Colonic mucosa (tissue), 4 donors: ENCODE measurements at regions not wholly inside any gene's neighbourhood (a gene's known extent, or its start where the extent isn't known, plus 50 kb on each side); places are given as distances from the start of the nearest gene placed in this dataset.

ENCODE experiments used
- DNase-seq: peaks from one replicate; pipeline ENCODE4 v3.0.0-alpha.2; 2020
- H3K27ac ChIP-seq: fragments of 200-600 bp; one replicate; pipeline ENCODE4 v1.8.0; 2021
- H3K27me3 ChIP-seq: fragments of 200-600 bp; one replicate; pipeline ENCODE4 v1.8.0; 2021
- H3K36me3 ChIP-seq: fragments of 200-600 bp; one replicate; pipeline ENCODE4 v1.8.0; 2021
- H3K4me1 ChIP-seq: fragments of 200-600 bp; one replicate; pipeline ENCODE4 v1.8.0; 2021; ENCODE audit warnings: mild to moderate bottlenecking
- H3K4me3 ChIP-seq: fragments of 200-600 bp; one replicate; pipeline ENCODE4 v1.8.0; 2021
- H3K9ac ChIP-seq, 2 donors: one replicate each; pipeline ENCODE4 v1.7.0; 2013; ENCODE audit warnings: control low read depth in 2 of 2, low read depth in 2 of 2, low read length in 2 of 2
- H3K9me3 ChIP-seq: fragments of 200-600 bp; one replicate; pipeline ENCODE4 v1.8.0; 2021
- CTCF ChIP-seq: fragments of 200-600 bp; IDR thresholded peaks from one replicate; pipeline ENCODE4 v1.8.0; 2022; ENCODE audit warnings: antibody characterized with exemption, mild to moderate bottlenecking
- intact Hi-C: fragments of 100-400 bp; cut with DNase I; formaldehyde crosslinking; loops from one replicate; pipeline ENCODE4 v1.14.1; 2022
- donor health status: healthy.
- donor health status: DM: no; HTN: no; CAD: no.
- donor health status: DM: no; HTN: no; CAD: no.

GRCh38 chr1:38197312-38198061 is 150.9 kb upstream of the POU3F1 start:
- Histone ChIP-seq H3K27ac (no peak overlapping the region), H3K9ac (no peak overlapping the region), H3K4me3 (no peak overlapping the region), H3K9me3 (no peaks in the 10 kb centered on the region), H3K4me1 (no peaks in the 10 kb centered on the region), H3K27me3 (no peaks in the 10 kb centered on the region), H3K36me3 (no peaks in the 10 kb centered on the region)
- intact Hi-C loops, result no loop called here
- no peak for TF ChIP-seq CTCF
- no peak for DNase-seq

DNA sequence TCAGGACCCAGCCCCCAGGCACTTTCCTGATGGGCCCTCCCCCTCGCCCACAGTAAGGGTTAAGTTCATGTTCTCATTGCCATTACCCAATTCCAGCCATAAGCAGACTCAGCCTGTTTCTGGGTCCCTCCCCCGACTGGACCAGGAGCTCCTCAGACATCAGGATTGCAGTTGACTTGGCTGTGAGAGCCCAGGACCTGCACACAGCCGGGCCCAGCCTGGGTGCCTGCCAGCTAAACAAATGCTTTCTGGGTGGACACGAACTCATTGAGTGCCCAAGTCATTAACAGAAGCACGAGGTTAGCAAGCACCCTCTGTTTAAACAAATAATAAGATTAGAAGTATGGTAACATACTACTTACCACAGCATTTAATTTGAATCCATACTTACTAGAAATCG is 147.9 kb upstream of the POU3F1 start:
- H3K9ac ChIP-seq, result no peak overlapping the region
- no peak for TF ChIP-seq CTCF
- DNase-seq, result no peak
- no peak overlapping the region for H3K4me3 ChIP-seq
- peaks cover 6% of the 10 kb centered on the region for H3K27me3 ChIP-seq
- H3K9me3 ChIP-seq, result no peaks in the 10 kb centered on the region
- intact Hi-C loops, result no loop called here
- H3K4me1 ChIP-seq, result no peaks in the 10 kb centered on the region
- no peaks in the 10 kb centered on the region for H3K36me3 ChIP-seq
- H3K27ac ChIP-seq, result no peak overlapping the region

DNA sequence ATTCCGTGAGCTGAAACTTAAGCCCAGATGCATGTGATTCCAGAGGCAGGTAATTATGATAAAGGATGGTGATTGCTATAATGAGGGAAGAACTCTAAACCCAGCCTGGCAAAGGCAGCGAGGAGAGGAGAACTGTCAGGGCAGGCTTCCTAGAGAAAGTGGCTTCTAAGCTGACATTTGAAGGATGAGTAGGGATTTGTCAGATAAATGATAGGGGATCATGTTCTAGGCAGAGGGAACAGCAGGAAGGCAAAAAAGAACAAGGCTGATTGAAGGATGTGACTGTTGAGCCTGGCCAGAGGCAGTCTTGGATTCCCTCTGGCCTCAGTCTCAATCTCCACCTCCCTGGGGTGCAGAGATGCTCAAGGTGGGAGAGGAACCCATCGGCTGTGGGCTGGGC is 146.4 kb upstream of the POU3F1 start:
- H3K27me3 ChIP-seq, result peaks cover 6% of the 10 kb centered on the region
- H3K36me3 ChIP-seq, result no peaks in the 10 kb centered on the region
- no peak for TF ChIP-seq CTCF
- no peaks in the 10 kb centered on the region for H3K9me3 ChIP-seq
- intact Hi-C loops, result no loop called here
- H3K9ac ChIP-seq, result no peak overlapping the region
- no peak overlapping the region for H3K4me3 ChIP-seq
- DNase-seq, result no peak
- H3K27ac ChIP-seq, result no peak overlapping the region
- no peaks in the 10 kb centered on the region for H3K4me1 ChIP-seq

DNA sequence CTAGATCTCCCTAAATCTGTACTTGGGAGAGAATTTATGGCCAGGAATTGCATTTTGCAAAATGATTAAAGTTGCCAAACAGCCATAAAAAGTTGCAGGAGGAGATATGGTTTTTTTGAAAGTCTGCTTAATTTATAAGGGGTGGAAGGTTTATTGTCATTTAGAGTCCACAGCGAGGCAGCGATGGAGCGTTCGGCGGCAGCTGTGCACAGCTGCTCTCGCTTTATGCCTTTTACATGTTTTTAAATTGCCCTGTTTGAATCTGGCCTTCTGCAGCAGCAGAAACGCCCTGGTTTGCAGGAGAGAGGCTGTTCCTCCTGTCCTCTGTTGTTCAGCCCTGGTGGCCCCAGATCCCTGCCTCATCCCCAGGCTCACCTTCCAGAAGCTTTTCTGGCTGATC is 144.9 kb upstream of the POU3F1 start:
- Histone ChIP-seq H3K9me3 (no peaks in the 10 kb centered on the region), H3K27me3 (peaks cover 6% of the 10 kb centered on the region), H3K36me3 (no peaks in the 10 kb centered on the region), H3K4me1 (no peaks in the 10 kb centered on the region), H3K4me3 (no peak overlapping the region), H3K9ac (no peak overlapping the region), H3K27ac (no peak overlapping the region)
- TF ChIP-seq CTCF, result no peak
- intact Hi-C loops, result no loop called here
- DNase-seq, result peak; percentile 21

DNA sequence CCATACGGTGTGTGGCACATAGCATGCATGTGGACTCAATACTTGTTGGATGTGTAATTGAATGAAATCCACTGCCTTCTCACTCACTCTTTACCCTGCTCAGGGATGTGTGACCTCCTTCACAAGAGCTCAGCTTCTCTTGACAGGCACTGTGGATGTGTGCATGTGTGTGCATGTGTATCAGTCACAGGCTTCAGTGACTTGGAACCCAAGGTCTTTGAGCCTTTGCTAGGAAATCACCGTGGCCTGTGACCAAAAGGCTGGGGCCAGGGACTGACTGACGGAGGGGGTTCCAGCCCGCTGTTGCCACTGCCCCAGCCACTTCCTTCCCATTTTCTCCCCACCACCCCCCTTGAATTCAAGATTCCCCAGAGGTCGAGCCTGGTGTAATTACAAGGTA is 144.4 kb upstream of the POU3F1 start:
- Histone ChIP-seq H3K36me3 (no peaks in the 10 kb centered on the region), H3K4me1 (no peaks in the 10 kb centered on the region), H3K9me3 (no peaks in the 10 kb centered on the region), H3K27ac (no peak overlapping the region), H3K9ac (no peak overlapping the region), H3K27me3 (peaks cover 6% of the 10 kb centered on the region), H3K4me3 (no peak overlapping the region)
- DNase-seq, result no peak
- TF ChIP-seq CTCF, result no peak
- intact Hi-C loops, result no loop called here
